OCI-LY1 (cell line): ENCODE measurements at regions not wholly inside any gene's neighbourhood (a gene's known extent, or its start where the extent isn't known, plus 50 kb on each side); places are given as distances from the start of the nearest gene placed in this dataset.

ENCODE experiments used
- EZH2 ChIP-seq: fragments of 200-600 bp; sonication (generic), shearing (Covaris generic); IDR thresholded peaks from 2 replicates; pipeline ENCODE4 v1.8.0; 2017; ENCODE audit warnings: borderline replicate concordance, mixed run types, mild to moderate bottlenecking, antibody characterized with exemption, low read length, moderate library complexity, mixed read lengths
- TF ChIP-seq, protein P1 (sequence below): fragments of 200-600 bp; sonication (generic), shearing (Covaris generic); IDR thresholded peaks from 2 replicates; pipeline ENCODE4 v1.5.1; 2017; ENCODE audit warnings: mild to moderate bottlenecking, antibody characterized with exemption, low read length, moderate library complexity, mixed read lengths

DNA sequence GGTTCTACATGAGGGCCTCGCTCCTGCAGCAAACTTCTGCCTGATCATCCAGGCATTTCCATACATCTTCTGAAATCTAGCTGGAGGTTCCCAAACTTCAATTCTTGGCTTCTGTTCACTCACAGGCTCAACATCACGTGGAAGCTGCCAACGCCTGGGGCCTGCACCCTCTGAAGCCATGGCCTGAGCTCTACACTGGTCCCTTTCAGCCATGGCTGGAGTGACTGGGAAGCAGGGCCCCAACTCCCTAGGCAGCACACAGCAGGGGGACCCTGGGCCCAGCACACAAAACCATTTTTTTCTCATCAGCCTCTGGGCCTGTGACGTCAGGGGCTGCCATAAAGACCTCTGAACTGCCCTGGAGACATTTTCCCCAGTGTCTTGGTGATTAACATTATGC is 542.7 kb downstream of the TLL1 start:
- TF ChIP-seq, protein P1, sequence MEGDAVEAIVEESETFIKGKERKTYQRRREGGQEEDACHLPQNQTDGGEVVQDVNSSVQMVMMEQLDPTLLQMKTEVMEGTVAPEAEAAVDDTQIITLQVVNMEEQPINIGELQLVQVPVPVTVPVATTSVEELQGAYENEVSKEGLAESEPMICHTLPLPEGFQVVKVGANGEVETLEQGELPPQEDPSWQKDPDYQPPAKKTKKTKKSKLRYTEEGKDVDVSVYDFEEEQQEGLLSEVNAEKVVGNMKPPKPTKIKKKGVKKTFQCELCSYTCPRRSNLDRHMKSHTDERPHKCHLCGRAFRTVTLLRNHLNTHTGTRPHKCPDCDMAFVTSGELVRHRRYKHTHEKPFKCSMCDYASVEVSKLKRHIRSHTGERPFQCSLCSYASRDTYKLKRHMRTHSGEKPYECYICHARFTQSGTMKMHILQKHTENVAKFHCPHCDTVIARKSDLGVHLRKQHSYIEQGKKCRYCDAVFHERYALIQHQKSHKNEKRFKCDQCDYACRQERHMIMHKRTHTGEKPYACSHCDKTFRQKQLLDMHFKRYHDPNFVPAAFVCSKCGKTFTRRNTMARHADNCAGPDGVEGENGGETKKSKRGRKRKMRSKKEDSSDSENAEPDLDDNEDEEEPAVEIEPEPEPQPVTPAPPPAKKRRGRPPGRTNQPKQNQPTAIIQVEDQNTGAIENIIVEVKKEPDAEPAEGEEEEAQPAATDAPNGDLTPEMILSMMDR: no peak
- no peak for TF ChIP-seq EZH2
